A204.1 (cell line): ENCODE measurements at regions not wholly inside any gene's neighbourhood (a gene's known extent, or its start where the extent isn't known, plus 50 kb on each side); places are given as distances from the start of the nearest gene placed in this dataset.
"Not testable (repeated sequence)": the region's sequence is repeated elsewhere in the genome, so short reads cannot be mapped to it uniquely, and the experiment has no call there.

Source experiments
- FAIRE-seq: peaks from 2 replicates; lab custom pipeline; 2012; peaks lifted over from hg19 to GRCh38; lab: Jason Lieb, UNC

DNA sequence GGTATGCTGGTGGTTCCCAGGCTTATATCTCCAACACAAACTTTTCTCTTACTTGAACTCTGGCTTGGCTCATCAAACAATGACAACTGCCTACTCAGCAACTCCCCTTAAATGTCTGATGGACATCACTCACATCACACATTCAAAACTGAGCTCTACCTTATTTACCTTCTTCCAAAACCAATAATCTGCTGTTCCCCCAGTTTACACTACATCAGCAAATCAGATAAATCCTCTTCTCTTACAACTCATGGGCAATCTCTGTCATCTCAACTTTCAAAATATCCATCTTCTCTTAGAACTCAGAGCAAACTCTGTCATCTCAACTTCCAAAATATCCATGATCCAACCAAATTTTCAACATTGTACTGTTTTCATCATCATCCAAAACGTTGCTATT lies 2347.9 kb upstream of the ACO1 start:
- no peak for FAIRE-seq

DNA sequence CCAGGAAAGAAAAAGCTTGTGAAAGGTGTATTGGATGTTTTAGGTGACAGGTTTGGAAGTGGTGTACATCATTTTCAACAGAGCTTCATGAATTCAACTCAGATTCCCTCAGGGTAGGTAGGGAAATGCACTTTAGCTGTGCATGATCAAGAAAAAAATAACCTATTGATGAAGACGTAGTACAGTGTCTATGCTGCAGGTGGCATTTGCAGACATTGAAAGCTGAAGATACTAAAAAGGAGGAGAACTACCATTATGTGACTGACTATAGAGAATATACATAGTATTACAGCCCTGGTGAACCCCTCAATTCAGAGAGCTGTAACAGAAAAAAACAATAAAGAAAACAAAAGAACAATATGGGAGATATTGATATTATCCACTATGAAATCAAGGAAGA lies 2344.7 kb upstream of the ACO1 start:
- FAIRE-seq = no peak

- no peak for FAIRE-seq
Measured at GRCh38 chr9:30048396-30048795, 2336.0 kb upstream of the ACO1 start.

- FAIRE-seq = no peak
Measured at GRCh38 chr9:30058463-30058862, 2326.0 kb upstream of the ACO1 start.

GRCh38 chr9:30060976-30061375 lies 2323.5 kb upstream of the ACO1 start:
- FAIRE-seq = no peak

- FAIRE-seq = no peak
Measured at GRCh38 chr9:30065888-30066287, 2318.6 kb upstream of the ACO1 start.

DNA sequence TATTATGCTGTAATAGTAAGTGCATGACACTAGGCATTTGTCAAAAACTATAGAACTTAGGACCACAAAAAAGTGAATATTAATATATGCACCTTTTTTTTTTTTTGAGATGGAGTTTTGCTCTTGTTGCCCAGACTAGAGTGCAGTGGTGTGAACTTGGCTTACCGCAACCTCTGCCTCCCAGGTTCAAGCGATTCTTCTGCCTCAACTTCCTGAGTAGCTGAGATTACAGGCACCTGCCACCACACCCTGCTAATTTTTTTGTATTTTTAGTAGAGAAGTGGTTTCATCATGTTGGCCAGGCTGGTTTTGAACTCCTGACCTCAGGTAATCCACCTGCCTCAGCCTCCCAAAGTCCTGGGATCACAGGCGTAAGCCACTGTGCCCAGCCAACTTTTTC lies 2315.2 kb upstream of the ACO1 start:
- not testable (repeated sequence) for FAIRE-seq

DNA sequence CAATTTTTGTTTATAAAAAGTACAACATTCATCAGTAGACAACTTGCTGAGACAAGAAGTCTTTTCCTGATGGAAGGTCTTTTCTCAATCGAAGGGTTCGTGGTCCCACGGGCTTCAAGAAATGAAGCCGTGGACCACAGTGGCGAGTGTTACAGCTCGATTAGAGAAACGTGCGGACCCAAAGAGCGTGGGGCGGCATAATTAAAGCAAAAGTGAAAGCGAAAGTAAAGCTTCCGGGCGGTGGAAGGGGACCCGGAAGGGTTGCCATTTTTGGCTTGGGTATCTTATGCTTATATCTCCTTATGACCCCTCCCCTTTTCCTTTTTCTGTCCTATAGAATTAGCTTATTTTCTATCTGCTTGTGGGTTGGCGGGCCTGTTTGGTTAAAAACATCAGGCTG lies 2309.4 kb upstream of the ACO1 start:
- no peak for FAIRE-seq

DNA sequence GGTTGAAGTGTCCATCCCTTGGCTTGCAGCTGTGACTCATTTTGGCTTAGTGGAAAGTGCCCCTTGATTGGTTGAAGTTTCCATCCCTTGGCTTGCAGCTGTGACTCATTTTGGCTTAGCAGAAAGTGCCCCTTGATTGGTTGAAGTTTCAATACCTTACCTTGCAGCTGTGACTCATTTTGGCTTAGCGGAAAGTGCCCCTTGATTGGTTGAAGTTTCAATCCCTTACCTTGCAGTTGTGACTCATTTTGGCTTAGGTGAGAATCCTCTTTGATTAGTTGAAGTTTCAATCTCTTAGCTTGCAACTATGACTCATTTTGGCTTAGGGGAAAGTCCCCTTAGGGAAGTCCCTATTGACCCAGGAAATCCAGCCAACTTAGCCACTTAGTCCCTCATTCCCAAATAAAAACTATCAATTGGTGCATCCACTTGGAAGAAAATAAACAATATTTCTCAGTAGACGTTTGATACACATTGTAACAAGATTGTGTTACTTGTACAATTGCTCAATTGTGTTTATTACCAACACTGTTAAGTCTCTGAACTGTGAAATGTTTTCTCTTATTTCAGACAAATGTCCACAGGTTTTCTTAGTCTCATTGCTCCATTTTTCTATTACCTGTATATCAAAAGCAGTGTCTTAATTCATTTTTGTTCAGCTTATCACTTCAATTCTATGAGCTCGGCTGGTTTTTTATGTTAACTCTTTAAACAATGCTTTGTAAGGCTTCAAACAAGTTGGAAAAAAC lies 2308.8 kb upstream of the ACO1 start:
- no peak for FAIRE-seq

- no peak for FAIRE-seq
Measured at GRCh38 chr9:30078195-30078594, 2306.2 kb upstream of the ACO1 start.

DNA sequence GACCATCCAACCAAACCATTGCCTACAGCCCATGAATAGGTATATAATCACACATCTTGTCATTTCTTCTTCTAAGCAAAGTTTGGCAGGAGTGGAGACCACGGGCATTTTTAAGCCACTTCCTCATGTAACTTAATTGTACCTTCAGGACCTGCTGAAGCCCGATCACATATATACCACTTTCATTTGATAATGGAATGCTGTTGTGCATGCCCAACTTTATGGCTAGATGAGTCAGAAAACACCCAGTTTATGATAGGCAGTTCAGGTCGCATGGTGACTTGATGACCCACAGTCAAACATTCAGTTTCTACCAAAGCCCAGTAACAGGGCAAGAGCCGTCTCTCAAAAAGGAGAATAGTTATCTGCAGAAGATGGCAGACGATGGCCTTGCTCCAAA lies 2295.0 kb upstream of the ACO1 start:
- FAIRE-seq = no peak

GRCh38 chr9:30103647-30104394 lies 2280.6 kb upstream of the ACO1 start:
- no peak for FAIRE-seq

DNA sequence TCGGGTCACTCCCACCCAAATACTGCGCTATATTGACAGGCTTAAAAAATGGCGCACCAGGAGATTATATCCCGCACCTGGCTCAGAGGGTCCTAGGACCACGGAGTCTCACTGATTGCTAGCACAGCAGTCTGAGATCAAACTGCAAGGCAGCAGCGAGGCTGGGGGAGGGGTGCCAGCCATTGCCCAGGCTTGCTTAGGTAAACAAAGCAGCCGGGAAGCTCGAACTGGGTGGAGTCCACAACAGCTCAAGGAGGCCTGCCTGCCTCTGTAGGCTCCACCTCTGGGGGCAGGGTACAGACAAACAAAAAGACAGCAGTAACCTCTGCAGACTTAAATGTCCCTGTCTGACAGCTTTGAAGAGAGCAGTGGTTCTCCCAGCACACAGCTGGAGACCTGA lies 2277.3 kb upstream of the ACO1 start:
- FAIRE-seq = not testable (repeated sequence)

DNA sequence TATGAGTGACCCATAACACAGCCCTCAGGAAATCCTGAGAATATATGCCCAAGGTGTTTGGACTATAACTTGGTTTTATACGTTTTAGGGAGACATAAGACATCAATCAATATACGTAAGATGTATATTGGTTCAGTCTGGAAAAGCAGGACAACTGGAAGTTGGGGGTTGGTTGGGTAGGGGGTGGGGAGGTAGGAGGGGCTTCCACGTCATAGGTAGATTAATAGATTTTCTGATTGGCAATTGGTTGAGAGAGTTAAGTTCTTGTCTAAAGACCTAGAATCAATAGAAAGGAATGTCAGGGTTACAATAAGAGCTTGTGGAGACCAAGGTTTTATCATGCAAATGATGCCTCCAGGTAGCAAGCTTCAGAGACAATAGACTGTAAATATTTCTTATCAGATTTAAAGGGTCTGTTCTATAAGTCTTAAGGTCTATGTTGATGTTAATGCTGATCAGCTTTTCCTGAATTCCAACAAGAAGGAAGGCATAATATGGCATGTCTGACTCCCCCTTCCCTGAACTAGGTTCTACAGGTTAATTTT lies 2267.7 kb upstream of the ACO1 start:
- no peak for FAIRE-seq

DNA sequence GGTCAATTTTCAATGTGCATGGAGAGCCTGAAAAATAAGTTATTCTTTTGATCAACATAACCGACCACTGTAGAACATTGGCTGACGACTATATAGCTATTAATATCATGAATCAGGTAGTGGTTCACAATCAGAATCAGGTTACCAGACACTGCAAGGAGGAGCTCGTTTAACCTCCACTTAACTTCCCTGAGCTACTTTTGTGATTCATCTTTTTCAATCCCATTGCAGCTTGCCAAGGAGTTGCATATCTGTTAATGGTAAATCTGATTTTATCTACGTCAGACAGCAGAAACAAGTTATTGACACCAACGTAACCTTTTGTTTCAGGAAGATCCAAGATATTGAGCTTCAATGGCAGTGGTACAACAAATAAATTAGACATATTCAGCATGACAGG lies 2263.8 kb upstream of the ACO1 start:
- FAIRE-seq = no peak

- FAIRE-seq = no peak
Measured at GRCh38 chr9:30121611-30122010, 2262.8 kb upstream of the ACO1 start.

- no peak for FAIRE-seq
Measured at GRCh38 chr9:30125881-30126280, 2258.6 kb upstream of the ACO1 start.

- FAIRE-seq = no peak
Measured at GRCh38 chr9:30127371-30127770, 2257.1 kb upstream of the ACO1 start.

- FAIRE-seq = no peak
Measured at GRCh38 chr9:30140407-30140806, 2244.0 kb upstream of the ACO1 start.

DNA sequence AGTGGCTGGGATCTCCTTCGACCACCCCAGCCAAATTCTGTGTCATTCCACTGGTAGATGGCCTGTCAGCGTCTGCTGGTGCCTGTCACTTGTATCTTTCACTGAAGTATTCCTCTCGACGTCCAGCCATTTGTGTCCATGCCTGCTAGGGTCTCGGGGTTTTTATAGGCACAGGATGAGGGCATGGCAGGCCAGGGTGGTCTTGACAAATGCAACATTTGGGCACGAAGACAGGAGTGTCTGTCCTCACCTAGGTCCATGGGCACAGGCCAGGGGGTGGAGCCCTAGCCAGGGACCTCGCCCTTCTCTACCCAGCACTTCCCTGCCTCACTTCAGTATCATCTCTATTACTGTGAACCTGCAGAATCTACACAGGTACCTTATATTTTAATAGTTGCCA lies 2223.9 kb upstream of the ACO1 start:
- no peak for FAIRE-seq

DNA sequence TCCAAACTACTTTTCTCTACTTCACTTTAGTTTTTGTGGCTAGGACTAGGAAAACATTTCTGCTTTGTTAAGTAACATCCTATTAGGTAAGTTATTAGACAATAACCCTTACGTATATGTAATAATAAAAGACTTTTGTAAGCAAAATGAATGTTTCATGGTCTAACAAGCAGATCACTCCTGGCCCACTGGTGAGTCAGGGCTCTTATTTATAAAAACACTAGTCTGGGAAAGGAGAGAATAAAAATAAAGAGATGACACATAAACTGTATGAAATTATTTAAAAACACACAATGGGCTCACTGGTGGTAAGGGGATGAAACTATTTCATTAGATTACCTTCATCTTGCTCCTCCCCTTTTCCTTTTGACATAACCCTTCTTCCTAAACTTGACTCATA lies 2212.2 kb upstream of the ACO1 start:
- no peak for FAIRE-seq

- FAIRE-seq = no peak
Measured at GRCh38 chr9:30178610-30179009, 2205.8 kb upstream of the ACO1 start.

DNA sequence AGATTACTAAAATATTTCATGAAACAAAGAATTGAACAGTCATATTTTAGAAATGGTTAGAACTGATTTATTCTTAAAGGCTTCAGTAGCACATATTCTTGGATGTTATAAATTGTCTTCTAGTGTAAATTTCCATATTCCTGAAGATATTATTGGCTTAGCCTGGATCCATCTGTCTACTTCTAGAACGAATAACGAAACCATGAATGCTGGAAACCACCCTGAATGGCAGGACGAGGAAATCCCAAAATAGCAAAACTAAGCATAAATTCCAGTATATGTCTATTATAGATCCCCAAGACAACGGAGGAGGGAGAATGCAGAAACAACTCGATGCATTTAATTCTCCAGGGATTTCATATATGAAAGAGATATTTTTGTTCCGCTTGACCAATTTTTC lies 2191.0 kb upstream of the ACO1 start:
- FAIRE-seq = no peak

GRCh38 chr9:30196941-30197340 lies 2187.5 kb upstream of the ACO1 start:
- no peak for FAIRE-seq
